GM23338 (cell line): ENCODE measurements at regions not wholly inside any gene's neighbourhood (a gene's known extent, or its start where the extent isn't known, plus 50 kb on each side); places are given as distances from the start of the nearest gene placed in this dataset.

Source experiments
- ATAC-seq: fragments of 200-7000 bp; cut with Tn5 transposase; 3 replicates; pipeline ENCODE4 v1.9.1; 2020
- DNase-seq: peaks from one replicate; pipeline ENCODE4 v3.0.0-alpha.2; 2015; ENCODE audit warnings: low spot score
- H2AFZ ChIP-seq: fragments of 200-600 bp; sonication (generic); 2 replicates; pipeline ENCODE4 v1.8.0; 2016; ENCODE audit warnings: antibody characterized with exemption, mild to moderate bottlenecking, moderate library complexity
- H3F3A ChIP-seq: fragments of 200-600 bp; sonication (generic); replicated peaks from 2 replicates; pipeline ENCODE4 v1.8.0; 2017; ENCODE audit warnings: antibody characterized with exemption, mixed run types, low read depth
- H3K27ac ChIP-seq: fragments of 200-600 bp; sonication (generic); 2 replicates; pipeline ENCODE4 v1.6.1; 2016; ENCODE audit warnings: low read depth
- H3K27me3 ChIP-seq: fragments of 200-600 bp; sonication (generic); 2 replicates; pipeline ENCODE4 v1.8.0; 2016; ENCODE audit warnings: mild to moderate bottlenecking, mixed run types, moderate library complexity; ENCODE audit not compliant: insufficient read depth
- H3K36me3 ChIP-seq: fragments of 200-600 bp; sonication (generic); 2 replicates; pipeline ENCODE4 v1.8.0; 2016; ENCODE audit warnings: mild to moderate bottlenecking; ENCODE audit not compliant: insufficient read depth
- H3K4me1 ChIP-seq: fragments of 200-600 bp; sonication (generic); 2 replicates; pipeline ENCODE4 v1.8.0; 2016; ENCODE audit warnings: mild to moderate bottlenecking, moderate library complexity; ENCODE audit not compliant: insufficient read depth
- H3K4me2 ChIP-seq: fragments of 200-600 bp; sonication (generic); 2 replicates; pipeline ENCODE4 v1.7.1; 2017; ENCODE audit warnings: mixed run types
- H3K4me3 ChIP-seq: fragments of 200-600 bp; sonication (generic); 2 replicates; pipeline ENCODE4 v1.6.1; 2016; ENCODE audit warnings: mixed run types
- H3K79me2 ChIP-seq: fragments of 200-600 bp; sonication (generic); replicated peaks from 2 replicates; pipeline ENCODE4 v1.8.0; 2017; ENCODE audit warnings: mild to moderate bottlenecking; ENCODE audit not compliant: insufficient read depth
- H3K9me2 ChIP-seq: fragments of 200-600 bp; sonication (generic); 2 replicates; pipeline ENCODE4 v1.8.0; 2017; ENCODE audit not compliant: insufficient read depth
- H4K20me1 ChIP-seq: fragments of 200-600 bp; sonication (generic); replicated peaks from 2 replicates; pipeline ENCODE4 v1.8.0; 2017; ENCODE audit warnings: mild to moderate bottlenecking; ENCODE audit not compliant: insufficient read depth
- H3K27ac Mint-ChIP-seq: 2 replicates; pipeline ENCODE4 v1.8.0; 2020; ENCODE audit warnings: inconsistent platforms, mild to moderate bottlenecking, moderate library complexity, mixed read lengths
- H3K27me3 Mint-ChIP-seq: 3 replicates; pipeline ENCODE4 v1.8.0; 2022; ENCODE audit warnings: low read depth, mild to moderate bottlenecking, moderate library complexity, mixed read lengths, inconsistent platforms; ENCODE audit not compliant: insufficient read depth, poor library complexity
- H3K36me3 Mint-ChIP-seq: 3 replicates; pipeline ENCODE4 v1.8.0; 2021; ENCODE audit warnings: low read depth, mild to moderate bottlenecking, inconsistent platforms, moderate library complexity, mixed read lengths
- H3K4me1 Mint-ChIP-seq: 3 replicates; pipeline ENCODE4 v1.8.0; 2020; ENCODE audit warnings: mild to moderate bottlenecking, inconsistent platforms, mixed read lengths
- H3K4me3 Mint-ChIP-seq: 3 replicates; pipeline ENCODE4 v1.8.0; 2021; ENCODE audit warnings: moderate library complexity, mild to moderate bottlenecking, inconsistent platforms, mixed read lengths
- H3K9me3 Mint-ChIP-seq: 3 replicates; pipeline ENCODE4 v1.8.0; 2020; ENCODE audit warnings: moderate library complexity, mild to moderate bottlenecking, inconsistent platforms, mixed read lengths
- CREB1 ChIP-seq: fragments of 250-450 bp; sonication (Bioruptor Pico); IDR thresholded peaks from 2 replicates; pipeline ENCODE4 v1.5.0; 2020; ENCODE audit warnings: low read depth, mild to moderate bottlenecking, moderate library complexity
- CTCF ChIP-seq, 2 experiments: fragments of 200-600 bp in 1 of 2; sonication (generic) in 1 of 2; conservative IDR thresholded peaks; 2 replicates each; pipeline versions ENCODE4 v1.5.1 to v1.6.1; 2016 to 2017; ENCODE audit warnings: antibody characterized with exemption in 2 of 2, low read depth in 2 of 2, mild to moderate bottlenecking in 2 of 2, moderate library complexity in 1 of 2
- ETS1 ChIP-seq: IDR thresholded peaks from 2 replicates; pipeline ENCODE4 v1.6.1; 2016; ENCODE audit warnings: antibody characterized with exemption
- EZH2 ChIP-seq: fragments of 200-600 bp; sonication (generic); IDR thresholded peaks from one replicate; pipeline ENCODE4 v1.8.0; 2017; ENCODE audit warnings: antibody characterized with exemption, mild to moderate bottlenecking, low read depth; ENCODE audit not compliant: unreplicated experiment
- EZH2phosphoT487 ChIP-seq: fragments of 200-600 bp; sonication (generic); IDR thresholded peaks from one replicate; pipeline ENCODE4 v1.8.1; 2018; ENCODE audit warnings: antibody characterized with exemption; ENCODE audit not compliant: unreplicated experiment
- JUNB ChIP-seq: IDR thresholded peaks from one replicate; pipeline ENCODE4 v1.6.1; 2016; ENCODE audit warnings: antibody characterized with exemption; ENCODE audit not compliant: unreplicated experiment
- NANOG ChIP-seq: IDR thresholded peaks from 2 replicates; pipeline ENCODE4 v1.6.1; 2016; ENCODE audit warnings: antibody characterized with exemption, borderline replicate concordance
- POLR2AphosphoS5 ChIP-seq: IDR thresholded peaks from 2 replicates; pipeline ENCODE4 v1.6.1; 2016; ENCODE audit warnings: antibody characterized with exemption, low read depth
- REST ChIP-seq: IDR thresholded peaks from one replicate; pipeline ENCODE4 v1.6.1; 2018; ENCODE audit warnings: antibody characterized with exemption; ENCODE audit not compliant: unreplicated experiment
- STAT1 ChIP-seq: IDR thresholded peaks from one replicate; pipeline ENCODE4 v1.6.1; 2016; ENCODE audit warnings: antibody characterized with exemption; ENCODE audit not compliant: unreplicated experiment
- ZNF114 ChIP-seq: fragments of 250-450 bp; sonication (Bioruptor Pico); IDR thresholded peaks from 2 replicates; pipeline ENCODE4 v1.5.0; 2020; ENCODE audit warnings: mild to moderate bottlenecking, moderate library complexity
- ZNF331 ChIP-seq: fragments of 250-450 bp; sonication (Bioruptor Pico); IDR thresholded peaks from 2 replicates; pipeline ENCODE4 v1.5.0; 2020; ENCODE audit warnings: low read depth, mild to moderate bottlenecking, moderate library complexity
- ZNF462 ChIP-seq: fragments of 250-450 bp; sonication (Bioruptor Pico); IDR thresholded peaks from 2 replicates; pipeline ENCODE4 v1.5.0; 2020; ENCODE audit warnings: mild to moderate bottlenecking, moderate library complexity

GRCh38 chr10:88113657-88114272 is 250.3 kb downstream of the PTEN start:
- H3K4me3 Mint-ChIP-seq: no peak overlapping the region
- H3K27me3 Mint-ChIP-seq: peaks cover 2% of the 10 kb centered on the region
- TF ChIP-seq POLR2AphosphoS5 (no peak), ZNF462 (no peak), JUNB (no peak), EZH2 (no peak), STAT1 (no peak), ETS1 (no peak), ZNF114 (CRISPR knock-in tag) (no peak), NANOG (no peak), CTCF (conservative IDR thresholded peaks at IDR 0.05; ENCODE audit: low read depth in 2 of 2) (no peak), EZH2phosphoT487 (no peak), CREB1 (CRISPR knock-in tag) (no peak), ZNF331 (CRISPR knock-in tag) (no peak), REST (no peak)
- H3K9me3 Mint-ChIP-seq: no peaks in the 10 kb centered on the region
- Histone ChIP-seq H3K27me3 (no peaks in the 10 kb centered on the region), H3K4me1 (peaks cover 19% of the 10 kb centered on the region), H2AFZ (no peak overlapping the region), H4K20me1 (no peaks in the 10 kb centered on the region), H3K79me2 (no peaks in the 10 kb centered on the region), H3K4me2 (no peak overlapping the region), H3K27ac (no peak overlapping the region), H3K4me3 (no peak overlapping the region), H3K36me3 (no peaks in the 10 kb centered on the region; the same call in 1 of the 2 replicates), H3K9me2 (peaks cover 8% of the 10 kb centered on the region), H3F3A (no peaks in the 10 kb centered on the region)
- ATAC-seq (no peak), DNase-seq (no peak)
- peaks cover 9% of the 10 kb centered on the region for H3K4me1 Mint-ChIP-seq
- no peak overlapping the region for H3K27ac Mint-ChIP-seq
- H3K36me3 Mint-ChIP-seq: no peaks in the 10 kb centered on the region
